ENCODE measurements at regions not wholly inside any gene's neighbourhood (a gene's known extent, or its start where the extent isn't known, plus 50 kb on each side); places are given as distances from the start of the nearest gene placed in this dataset.

DNA sequence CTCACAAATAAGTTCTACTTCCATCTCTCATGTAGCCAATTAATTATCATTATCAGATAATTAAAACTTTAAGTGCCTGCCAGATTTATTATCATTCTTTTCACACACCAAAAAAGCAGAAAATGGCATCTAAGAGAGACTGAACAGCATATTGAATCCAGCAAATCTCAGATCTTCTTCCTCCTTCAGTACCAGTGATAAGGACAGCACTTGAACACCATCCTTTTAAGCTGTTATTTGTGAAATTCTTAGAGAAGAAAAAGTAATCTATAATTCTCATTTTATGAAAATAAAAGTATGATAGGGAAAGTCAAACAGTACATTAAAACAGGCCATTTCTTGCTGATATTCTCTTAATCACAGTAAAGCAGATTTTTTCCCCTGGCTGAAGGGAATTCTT is 104.5 kb downstream of the ELAPOR2 start:
- Mint-ChIP-seq H3K36me3 (ENCODE audit: low read depth) (no peaks in the 10 kb centered on the region), H3K9me3 (no peaks in the 10 kb centered on the region), H3K27me3 (no peaks in the 10 kb centered on the region), H3K4me3 (no peak overlapping the region), H3K4me1 (ENCODE audit: low read depth) (no peaks in the 10 kb centered on the region), H3K27ac (no peak overlapping the region)
- POLR2A ChIA-PET = no interaction called here
- TF ChIP-seq, protein P1, sequence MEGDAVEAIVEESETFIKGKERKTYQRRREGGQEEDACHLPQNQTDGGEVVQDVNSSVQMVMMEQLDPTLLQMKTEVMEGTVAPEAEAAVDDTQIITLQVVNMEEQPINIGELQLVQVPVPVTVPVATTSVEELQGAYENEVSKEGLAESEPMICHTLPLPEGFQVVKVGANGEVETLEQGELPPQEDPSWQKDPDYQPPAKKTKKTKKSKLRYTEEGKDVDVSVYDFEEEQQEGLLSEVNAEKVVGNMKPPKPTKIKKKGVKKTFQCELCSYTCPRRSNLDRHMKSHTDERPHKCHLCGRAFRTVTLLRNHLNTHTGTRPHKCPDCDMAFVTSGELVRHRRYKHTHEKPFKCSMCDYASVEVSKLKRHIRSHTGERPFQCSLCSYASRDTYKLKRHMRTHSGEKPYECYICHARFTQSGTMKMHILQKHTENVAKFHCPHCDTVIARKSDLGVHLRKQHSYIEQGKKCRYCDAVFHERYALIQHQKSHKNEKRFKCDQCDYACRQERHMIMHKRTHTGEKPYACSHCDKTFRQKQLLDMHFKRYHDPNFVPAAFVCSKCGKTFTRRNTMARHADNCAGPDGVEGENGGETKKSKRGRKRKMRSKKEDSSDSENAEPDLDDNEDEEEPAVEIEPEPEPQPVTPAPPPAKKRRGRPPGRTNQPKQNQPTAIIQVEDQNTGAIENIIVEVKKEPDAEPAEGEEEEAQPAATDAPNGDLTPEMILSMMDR (IDR thresholded peaks at IDR 0.05) = no peak
- no peaks in the 10 kb centered on the region for H3K36me3 ChIP-seq (ENCODE audit: insufficient read depth, low read length)
- H3K4me1 ChIP-seq (ENCODE audit: insufficient read depth, low read length) = no peaks in the 10 kb centered on the region
- H3K27me3 ChIP-seq (ENCODE audit: control insufficient read depth in 1 of 2, insufficient read depth in 2 of 2, low read length in 2 of 2) = no peaks in the 10 kb centered on the region
- intact Hi-C loops (cut with DNase I, micrococcal nuclease) = no loop called here
- no peaks in the 10 kb centered on the region for H3K9me3 ChIP-seq (ENCODE audit: control insufficient read depth in 1 of 2, insufficient read depth in 1 of 2, low read length in 2 of 2)
- CTCF ChIA-PET = no interaction called here
- ATAC-seq (ENCODE audit: poor library complexity) (no peak), DNase-seq (no peak)
- no peak overlapping the region for H3K27ac ChIP-seq (ENCODE audit: low read depth in 1 of 2, low read length in 2 of 2)
- H3K4me3 ChIP-seq (ENCODE audit: low read length) = no peak overlapping the region

DNA sequence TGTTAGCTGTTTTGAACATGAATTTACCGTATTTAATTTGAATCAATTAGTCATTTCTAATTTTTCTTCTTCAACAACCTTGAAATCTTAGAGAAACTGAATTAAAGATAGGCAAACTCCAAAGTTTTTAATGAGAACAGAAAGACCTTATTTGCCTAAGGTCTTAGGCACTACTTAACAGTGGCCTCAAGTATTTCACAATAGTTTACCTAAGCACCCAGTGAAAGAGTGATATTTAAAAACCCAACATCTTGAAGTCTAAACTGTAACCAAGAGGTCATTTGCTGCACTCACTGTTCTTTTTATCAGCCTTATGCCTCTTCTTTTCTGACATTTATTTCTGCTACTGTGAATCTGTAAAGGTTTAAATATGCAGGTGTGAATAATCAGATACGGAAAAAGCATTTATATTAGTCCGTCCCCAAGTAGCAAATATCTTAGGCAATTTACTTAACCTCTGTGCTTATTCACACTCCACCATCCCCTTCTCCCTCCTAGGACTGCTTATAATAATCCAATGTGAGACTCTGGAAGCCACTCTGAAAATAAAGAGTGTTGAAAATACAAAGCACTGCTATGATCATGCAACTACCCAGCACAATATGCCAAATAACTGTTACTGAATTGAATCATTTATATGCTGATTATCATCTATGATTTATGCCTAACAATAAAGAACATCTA is 105.7 kb downstream of the ELAPOR2 start:
- intact Hi-C loops (cut with DNase I, micrococcal nuclease) = no loop called here
- Histone ChIP-seq H3K4me1 (ENCODE audit: insufficient read depth, low read length) (no peaks in the 10 kb centered on the region), H3K27me3 (ENCODE audit: control insufficient read depth in 1 of 2, insufficient read depth in 2 of 2, low read length in 2 of 2) (no peaks in the 10 kb centered on the region), H3K36me3 (ENCODE audit: insufficient read depth, low read length) (no peaks in the 10 kb centered on the region), H3K9me3 (ENCODE audit: control insufficient read depth in 1 of 2, insufficient read depth in 1 of 2, low read length in 2 of 2) (no peaks in the 10 kb centered on the region), H3K4me3 (ENCODE audit: low read length) (no peak overlapping the region), H3K27ac (ENCODE audit: low read depth in 1 of 2, low read length in 2 of 2) (no peak overlapping the region)
- Mint-ChIP-seq H3K27ac (no peak overlapping the region), H3K36me3 (ENCODE audit: low read depth) (no peaks in the 10 kb centered on the region), H3K9me3 (no peaks in the 10 kb centered on the region), H3K4me1 (ENCODE audit: low read depth) (no peaks in the 10 kb centered on the region), H3K4me3 (no peak overlapping the region), H3K27me3 (no peaks in the 10 kb centered on the region)
- ATAC-seq (ENCODE audit: poor library complexity) (no peak), DNase-seq (no peak)
- TF ChIP-seq, protein P1 (IDR thresholded peaks at IDR 0.05) = no peak
- ChIA-PET POLR2A (no interaction called here), CTCF (no interaction called here)

DNA sequence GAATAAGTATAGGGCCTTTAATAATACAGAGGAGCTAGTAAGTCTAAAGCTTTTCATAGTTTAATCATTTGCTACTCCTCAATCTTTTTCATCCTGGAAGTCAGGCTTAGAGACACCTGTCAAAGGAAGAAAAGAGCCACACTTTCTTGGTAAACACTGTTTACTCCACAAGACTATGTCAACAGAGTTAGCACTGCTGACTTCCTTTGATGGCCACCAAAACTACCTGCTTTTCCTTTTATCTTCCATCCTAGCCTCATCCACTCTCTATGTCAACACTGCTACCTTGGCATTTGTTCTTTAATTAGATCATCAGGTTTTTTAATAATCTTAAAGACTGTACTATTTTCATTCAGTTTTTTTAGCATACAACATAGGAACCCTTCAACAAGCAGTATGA is 106.2 kb downstream of the ELAPOR2 start:
- no peak overlapping the region for H3K4me3 ChIP-seq (ENCODE audit: low read length)
- ChIA-PET CTCF (no interaction called here), POLR2A (no interaction called here)
- no peak for ATAC-seq (ENCODE audit: poor library complexity)
- intact Hi-C loops (cut with DNase I, micrococcal nuclease) = no loop called here
- Mint-ChIP-seq H3K4me3 (no peak overlapping the region), H3K27me3 (no peaks in the 10 kb centered on the region), H3K36me3 (ENCODE audit: low read depth) (no peaks in the 10 kb centered on the region), H3K4me1 (ENCODE audit: low read depth) (no peaks in the 10 kb centered on the region), H3K9me3 (no peaks in the 10 kb centered on the region), H3K27ac (no peak overlapping the region)
- no peak for DNase-seq
- H3K9me3 ChIP-seq (ENCODE audit: control insufficient read depth in 1 of 2, insufficient read depth in 1 of 2, low read length in 2 of 2) = no peaks in the 10 kb centered on the region
- no peaks in the 10 kb centered on the region for H3K27me3 ChIP-seq (ENCODE audit: control insufficient read depth in 1 of 2, insufficient read depth in 2 of 2, low read length in 2 of 2)
- TF ChIP-seq, protein P1 (IDR thresholded peaks at IDR 0.05) = no peak
- H3K4me1 ChIP-seq (ENCODE audit: insufficient read depth, low read length) = no peaks in the 10 kb centered on the region
- no peaks in the 10 kb centered on the region for H3K36me3 ChIP-seq (ENCODE audit: insufficient read depth, low read length)
- H3K27ac ChIP-seq (ENCODE audit: low read depth in 1 of 2, low read length in 2 of 2) = no peak overlapping the region
